Gastrocnemius medialis (tissue), 4 donors: ENCODE measurements at regions not wholly inside any gene's neighbourhood (a gene's known extent, or its start where the extent isn't known, plus 50 kb on each side); places are given as distances from the start of the nearest gene placed in this dataset.

ENCODE experiments used
- ATAC-seq, 2 donors: fragments of 150-250 bp; one replicate each; pipeline ENCODE4 v1.9.1; 2016
- DNase-seq, 2 donors: peaks; one replicate each; pipeline ENCODE4 v3.0.0-alpha.2; 2019
- H3K27ac ChIP-seq, 4 donors: fragments of 200-600 bp; sonication (generic); 1 replicate in 1 of 4; 2 replicates in 3 of 4; pipeline ENCODE4 v1.5.1; 2016 to 2018; ENCODE audit warnings: mild to moderate bottlenecking in 2 of 4, moderate library complexity in 1 of 4
- H3K27me3 ChIP-seq, 3 donors: fragments of 200-600 bp; sonication (generic) in 2 of 3; 1 replicate in 1 of 3; 2 replicates in 2 of 3; pipeline versions ENCODE4 v1.5.1 to v1.6.0; 2016 to 2019; ENCODE audit warnings: mild to moderate bottlenecking in 1 of 3, moderate library complexity in 1 of 3
- H3K36me3 ChIP-seq, 2 donors: fragments of 200-600 bp; sonication (generic) in 1 of 2; one replicate each; pipeline ENCODE4 v1.5.1; 2017 to 2018
- H3K4me1 ChIP-seq, 2 donors: fragments of 200-600 bp; sonication (generic) in 1 of 2; one replicate each; pipeline ENCODE4 v1.5.1; 2016 to 2017; ENCODE audit warnings: mild to moderate bottlenecking in 2 of 2
- H3K4me3 ChIP-seq, 4 donors: fragments of 200-600 bp; sonication (generic) in 3 of 4; 1 replicate in 1 of 4; 2 replicates in 3 of 4; pipeline ENCODE4 v1.5.1; 2016 to 2019; ENCODE audit warnings: mild to moderate bottlenecking in 2 of 4
- H3K9me3 ChIP-seq, 3 donors: fragments of 200-600 bp; sonication (generic) in 2 of 3; 1 replicate in 1 of 3; 2 replicates in 2 of 3; pipeline ENCODE4 v1.5.1; 2016 to 2019
- CTCF ChIP-seq, 5 experiments: fragments of 450-650 bp in 3 of 5; fragments of 200-600 bp in 2 of 5; sonication (generic) in 2 of 5; IDR thresholded peaks in 4 of 5; conservative IDR thresholded peaks in 1 of 5; 1 replicate in 4 of 5; 2 replicates in 1 of 5; pipeline ENCODE4 v1.5.1; 2016 to 2019; ENCODE audit warnings: antibody characterized with exemption in 5 of 5, mild to moderate bottlenecking in 3 of 5, moderate library complexity in 3 of 5
- POLR2A ChIP-seq, 2 donors: fragments of 450-650 bp; IDR thresholded peaks; one replicate each; pipeline ENCODE4 v1.6.1; 2017; ENCODE audit warnings: antibody characterized with exemption in 2 of 2, mild to moderate bottlenecking in 2 of 2, moderate library complexity in 2 of 2
- in situ Hi-C, 4 donors: fragments of 200-750 bp; cut with MboI; loops; one replicate each; pipeline versions ENCODE4 v1.15.0 to v1.8.0; 2017; ENCODE audit warnings: low sequenced_read_pairs in 4 of 4
- intact Hi-C: fragments of 100-400 bp; cut with DNase I; formaldehyde crosslinking; loops from one replicate; pipeline ENCODE4 v1.15.1; 2023; ENCODE audit warnings: low total_unique reads

DNA sequence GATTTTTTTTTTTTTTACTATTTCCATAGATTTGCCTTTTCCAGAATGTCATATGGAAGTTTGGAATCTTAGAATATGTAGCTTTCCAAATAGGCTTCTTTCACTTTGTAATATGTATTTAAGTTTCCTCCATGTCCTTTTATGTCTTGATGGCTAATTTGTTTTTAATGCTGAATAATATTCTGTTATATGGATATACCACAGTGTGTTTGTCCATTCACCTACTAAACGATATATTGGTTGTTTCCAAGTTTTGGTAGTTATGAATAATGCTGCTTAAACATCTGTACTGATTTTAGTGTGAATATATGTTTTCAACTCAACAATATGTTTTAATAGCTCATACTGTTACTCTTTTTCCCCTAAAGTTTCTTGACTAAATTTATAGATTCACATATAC lies 669.8 kb upstream of the PCDH15 start:
- intact Hi-C loops: no loop called here
- in situ Hi-C loops: no loop called here

DNA sequence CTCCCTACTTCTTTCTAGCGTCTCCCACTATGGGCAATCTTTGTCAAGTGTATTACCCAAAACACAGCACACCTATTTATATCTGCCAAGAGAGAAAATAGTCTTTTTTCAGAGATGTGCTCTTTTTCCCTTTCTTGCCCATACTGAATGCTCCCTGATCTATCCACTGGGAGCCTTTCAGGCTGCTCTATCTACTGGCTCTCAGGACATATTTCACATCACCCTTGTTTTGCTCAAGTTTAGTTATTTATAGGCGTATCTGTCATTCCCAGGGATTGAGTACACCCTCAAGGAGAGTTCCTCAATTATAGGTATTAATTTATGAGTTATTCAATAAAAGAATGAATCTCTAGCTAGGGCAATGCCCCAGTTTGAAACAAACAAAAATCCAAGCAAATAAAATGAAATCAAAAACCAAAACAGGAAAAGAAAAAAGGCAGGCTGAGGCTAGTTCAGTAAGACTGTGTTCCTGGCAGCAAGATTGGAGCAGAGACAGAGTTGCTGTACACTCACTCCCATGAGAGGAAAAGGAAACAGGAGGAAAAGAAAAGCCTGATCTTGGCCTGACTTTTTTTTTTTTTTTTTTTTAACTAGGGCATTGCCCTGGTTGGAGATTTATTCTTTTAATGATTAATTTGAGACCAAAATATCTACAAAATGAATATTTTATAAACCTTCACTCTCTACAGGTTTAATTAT lies 665.9 kb upstream of the PCDH15 start:
- no peak for ATAC-seq

More for the DNA sequence above, 669.8 kb upstream of the PCDH15 start:
- H3K4me3 ChIP-seq: no peak overlapping the region
- no peaks in the 10 kb centered on the region for H3K9me3 ChIP-seq
- ATAC-seq: no peak
- no peaks in the 10 kb centered on the region for H3K4me1 ChIP-seq
- DNase-seq: no peak
- H3K27me3 ChIP-seq: no peaks in the 10 kb centered on the region
- no peaks in the 10 kb centered on the region for H3K36me3 ChIP-seq
- no peak for TF ChIP-seq POLR2A (IDR thresholded peaks at IDR 0.05)
- TF ChIP-seq CTCF (IDR thresholded peaks at IDR 0.05 in 4 of 5, conservative IDR thresholded peaks at IDR 0.05 in 1 of 5): no peak
- H3K27ac ChIP-seq: no peak overlapping the region

GRCh38 chr10:55464083-55464482 lies 663.1 kb upstream of the PCDH15 start:
- no peaks in the 10 kb centered on the region for H3K27me3 ChIP-seq
- no peaks in the 10 kb centered on the region for H3K36me3 ChIP-seq
- H3K4me1 ChIP-seq: no peaks in the 10 kb centered on the region
- in situ Hi-C loops (no loop called here), intact Hi-C loops (no loop called here)
- no peaks in the 10 kb centered on the region for H3K9me3 ChIP-seq
- H3K4me3 ChIP-seq: no peak overlapping the region
- TF ChIP-seq CTCF (IDR thresholded peaks at IDR 0.05 in 4 of 5, conservative IDR thresholded peaks at IDR 0.05 in 1 of 5) (no peak), POLR2A (IDR thresholded peaks at IDR 0.05) (no peak)
- no peak overlapping the region for H3K27ac ChIP-seq
- DNase-seq (no peak), ATAC-seq (no peak)

More for the DNA sequence above, 665.9 kb upstream of the PCDH15 start:
- no peaks in the 10 kb centered on the region for H3K9me3 ChIP-seq
- TF ChIP-seq CTCF (IDR thresholded peaks at IDR 0.05 in 4 of 5, conservative IDR thresholded peaks at IDR 0.05 in 1 of 5) (no peak), POLR2A (IDR thresholded peaks at IDR 0.05) (no peak)
- in situ Hi-C loops: no loop called here
- intact Hi-C loops: no loop called here
- H3K27me3 ChIP-seq: no peaks in the 10 kb centered on the region
- no peaks in the 10 kb centered on the region for H3K36me3 ChIP-seq
- H3K4me1 ChIP-seq: no peaks in the 10 kb centered on the region
- no peak overlapping the region for H3K4me3 ChIP-seq
- peak overlapping the region in 2 of 4 donors; percentile 16 to 20 for H3K27ac ChIP-seq
- no peak for DNase-seq

- no peak for DNase-seq
- no peak for ATAC-seq
- in situ Hi-C loops (no loop called here), intact Hi-C loops (no loop called here)
- Histone ChIP-seq H3K9me3 (no peaks in the 10 kb centered on the region), H3K36me3 (no peaks in the 10 kb centered on the region), H3K27me3 (no peaks in the 10 kb centered on the region), H3K4me1 (no peaks in the 10 kb centered on the region), H3K27ac (no peak overlapping the region), H3K4me3 (no peak overlapping the region)
- TF ChIP-seq CTCF (IDR thresholded peaks at IDR 0.05 in 4 of 5, conservative IDR thresholded peaks at IDR 0.05 in 1 of 5) (no peak), POLR2A (IDR thresholded peaks at IDR 0.05) (no peak)
Measured at GRCh38 chr10:55460008-55460407, 659.0 kb upstream of the PCDH15 start.

DNA sequence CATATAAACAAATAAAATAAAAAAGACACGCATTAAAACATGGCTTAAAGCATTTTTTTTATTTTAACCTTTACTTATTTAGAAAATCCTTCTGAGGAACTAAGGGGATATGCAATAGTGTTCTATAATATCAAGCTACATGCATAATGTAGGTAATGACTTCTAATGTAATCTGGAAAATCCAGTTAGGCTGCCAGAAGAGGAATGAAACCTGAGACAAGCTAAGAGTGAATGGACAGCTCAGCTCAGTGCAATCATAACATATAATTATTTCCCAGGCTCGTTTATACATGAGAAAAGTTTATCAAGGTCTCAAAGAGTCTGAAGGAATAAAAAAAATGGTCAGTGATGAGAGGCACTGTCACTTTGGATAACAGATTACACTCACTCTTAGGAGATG lies 649.0 kb upstream of the PCDH15 start:
- H3K36me3 ChIP-seq: no peaks in the 10 kb centered on the region
- no peak for DNase-seq
- no peaks in the 10 kb centered on the region for H3K27me3 ChIP-seq
- H3K27ac ChIP-seq: no peak overlapping the region
- in situ Hi-C loops (no loop called here), intact Hi-C loops (no loop called here)
- no peak for ATAC-seq
- no peak overlapping the region for H3K4me3 ChIP-seq
- H3K4me1 ChIP-seq: no peaks in the 10 kb centered on the region
- no peak for TF ChIP-seq CTCF (IDR thresholded peaks at IDR 0.05 in 4 of 5, conservative IDR thresholded peaks at IDR 0.05 in 1 of 5)
- TF ChIP-seq POLR2A (IDR thresholded peaks at IDR 0.05): no peak
- no peaks in the 10 kb centered on the region for H3K9me3 ChIP-seq
